IMR-90 (cell line): ENCODE measurements at regions not wholly inside any gene's neighbourhood (a gene's known extent, or its start where the extent isn't known, plus 50 kb on each side); places are given as distances from the start of the nearest gene placed in this dataset.

Source experiments
- CEBPB ChIP-seq: IDR thresholded peaks from 2 replicates; pipeline ENCODE4 v1.6.1; 2012; ENCODE audit warnings: low read depth, low read length, improper control_type of control experiment
- CTCF ChIP-seq: conservative IDR thresholded peaks from 2 replicates; pipeline ENCODE4 v1.5.1; 2012; ENCODE audit warnings: mild to moderate bottlenecking, low read depth, low read length, improper control_type of control experiment
- FOS ChIP-seq: fragments of 150-350 bp; IDR thresholded peaks from 2 replicates; pipeline ENCODE4 v1.6.1; 2016; ENCODE audit warnings: low read depth, low read length
- MAFK ChIP-seq: IDR thresholded peaks from 2 replicates; pipeline ENCODE4 v1.6.1; 2012; ENCODE audit warnings: low read depth, low read length, improper control_type of control experiment
- POLR2A ChIP-seq: IDR thresholded peaks from 2 replicates; pipeline ENCODE4 v1.6.1; 2012; ENCODE audit warnings: mild to moderate bottlenecking, low read depth, low read length
- RAD21 ChIP-seq: IDR thresholded peaks from 2 replicates; pipeline ENCODE4 v1.6.1; 2012; ENCODE audit warnings: low read length, improper control_type of control experiment
- TF ChIP-seq, protein P1 (sequence below): fragments of 150-350 bp; IDR thresholded peaks from 2 replicates; pipeline ENCODE4 v1.6.1; 2017; ENCODE audit warnings: mild to moderate bottlenecking, antibody characterized with exemption, low read length, low read depth

- TF ChIP-seq, protein P1, sequence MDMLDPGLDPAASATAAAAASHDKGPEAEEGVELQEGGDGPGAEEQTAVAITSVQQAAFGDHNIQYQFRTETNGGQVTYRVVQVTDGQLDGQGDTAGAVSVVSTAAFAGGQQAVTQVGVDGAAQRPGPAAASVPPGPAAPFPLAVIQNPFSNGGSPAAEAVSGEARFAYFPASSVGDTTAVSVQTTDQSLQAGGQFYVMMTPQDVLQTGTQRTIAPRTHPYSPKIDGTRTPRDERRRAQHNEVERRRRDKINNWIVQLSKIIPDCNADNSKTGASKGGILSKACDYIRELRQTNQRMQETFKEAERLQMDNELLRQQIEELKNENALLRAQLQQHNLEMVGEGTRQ: no peak
- TF ChIP-seq CTCF: no peak
- no peak for TF ChIP-seq CEBPB
- TF ChIP-seq RAD21: no peak
- TF ChIP-seq POLR2A: no peak
- no peak for TF ChIP-seq FOS
- no peak for TF ChIP-seq MAFK
These were observed 973.6 kb downstream of the EPHA3 start for GRCh38 chr3:90080988-90081387.
